HCT116 (cell line): ENCODE measurements at regions not wholly inside any gene's neighbourhood (a gene's known extent, or its start where the extent isn't known, plus 50 kb on each side); places are given as distances from the start of the nearest gene placed in this dataset.

Source experiments
- ATAC-seq: fragments of 200-7000 bp; cut with Tn5 transposase; 2 replicates; pipeline ENCODE4 v1.9.1; 2020; ENCODE audit warnings: mild to moderate bottlenecking, moderate library complexity
- BruUV-seq: library from RNA; stranded (reverse); fragments of 400-500 nt; replicated peaks from 2 replicates; lab custom pipeline; 2021; lab: Mats Ljungman, UMichigan
- CTCF ChIA-PET: fragments of 300-600 bp; sonication (Branson Sonifier 250); formaldehyde crosslinking; loops from one replicate; lab custom pipeline; 2021; ENCODE audit warnings: antibody characterized with exemption; lab: Charles Lee
- POLR2A ChIA-PET: fragments of 300-600, 350-600 bp; sonication (Branson Sonifier 250); formaldehyde crosslinking; loops from one replicate; lab custom pipeline; 2021; ENCODE audit warnings: antibody characterized with exemption; lab: Charles Lee
- RAD21 ChIA-PET, 2 experiments: fragments of 300-600 bp; sonication (Branson Sonifier 250); formaldehyde crosslinking; loops; one replicate each; lab custom pipeline; 2023; ENCODE audit warnings: low total read pairs in 2 of 2; ENCODE audit not compliant: uncharacterized antibody in 2 of 2, unreplicated experiment in 2 of 2, low non-redundant PET in 1 of 2; lab: Charles Lee
- DNase-seq: peaks from one replicate; pipeline ENCODE4 v3.0.0-alpha.2; 2010; ENCODE audit warnings: low read depth, low spot score
- H2AFZ ChIP-seq: fragments of 200-600 bp; shearing (Covaris generic), sonication (generic); 2 replicates; pipeline ENCODE4 v1.6.1; 2017; ENCODE audit warnings: low read depth, mixed run types, mixed read lengths, antibody characterized with exemption, low read length; ENCODE audit not compliant: poor library complexity, severe bottlenecking
- H3K27ac ChIP-seq: 2 replicates; pipeline ENCODE4 v1.5.1; 2012; ENCODE audit warnings: low read depth, low read length
- H3K27me3 ChIP-seq: fragments of 200-600 bp; sonication (generic); 2 replicates; pipeline ENCODE4 v1.6.1; 2016; ENCODE audit warnings: mixed run types, low read length, mixed read lengths; ENCODE audit not compliant: insufficient read depth
- H3K36me3 ChIP-seq, 2 experiments: fragments of 200-500 bp in 1 of 2; fragments of 200-600 bp in 1 of 2; sonication (Bioruptor generic) in 1 of 2; sonication (generic) in 1 of 2; 2 replicates each; pipeline versions ENCODE4 v1.5.1 to v1.6.1; 2014 to 2016; ENCODE audit warnings: low read length in 2 of 2, inconsistent platforms in 1 of 2, mixed read lengths in 1 of 2, mixed run types in 1 of 2; ENCODE audit not compliant: insufficient read depth in 2 of 2, control insufficient read depth in 1 of 2
- H3K4me1 ChIP-seq, 2 experiments: fragments of 200-600 bp in 1 of 2; sonication (generic) in 1 of 2; 2 replicates each; pipeline versions ENCODE4 v1.5.1 to v1.6.1; 2012 to 2017; ENCODE audit warnings: low read length in 2 of 2, inconsistent platforms in 1 of 2, mild to moderate bottlenecking in 1 of 2, mixed read lengths in 1 of 2, mixed run types in 1 of 2, moderate library complexity in 1 of 2; ENCODE audit not compliant: insufficient read depth in 2 of 2, control insufficient read depth in 1 of 2
- H3K4me2 ChIP-seq: fragments of 200-600 bp; sonication (generic); 2 replicates; pipeline ENCODE4 v1.6.1; 2017; ENCODE audit warnings: mixed run types, low read length, mixed read lengths
- H3K4me3 ChIP-seq, 2 experiments: fragments of 200-600 bp in 1 of 2; sonication (generic) in 1 of 2; replicated peaks in 1 of 2; 2 replicates each; pipeline ENCODE4 v1.5.1; 2011 to 2016; ENCODE audit warnings: low read length in 2 of 2, control low read depth in 1 of 2, low read depth in 1 of 2, mild to moderate bottlenecking in 1 of 2, mixed read lengths in 1 of 2, mixed run types in 1 of 2
- H3K79me2 ChIP-seq: fragments of 200-600 bp; sonication (generic); 2 replicates; pipeline ENCODE4 v1.6.1; 2017; ENCODE audit warnings: mild to moderate bottlenecking, mixed run types, low read length, moderate library complexity, mixed read lengths; ENCODE audit not compliant: insufficient read depth
- H3K9ac ChIP-seq: fragments of 200-600 bp; sonication (generic); 2 replicates; pipeline ENCODE4 v1.6.1; 2016; ENCODE audit warnings: low read length, mixed read lengths
- H3K9me2 ChIP-seq: fragments of 200-600 bp; sonication (generic), shearing (Covaris generic); 2 replicates; pipeline ENCODE4 v1.6.1; 2017; ENCODE audit warnings: mixed run types, mild to moderate bottlenecking, moderate library complexity; ENCODE audit not compliant: insufficient read depth
- H3K9me3 ChIP-seq, 2 experiments: fragments of 200-500 bp in 1 of 2; fragments of 200-600 bp in 1 of 2; sonication (Bioruptor generic) in 1 of 2; sonication (generic) in 1 of 2; 2 replicates each; pipeline ENCODE4 v1.6.1; 2014 to 2017; ENCODE audit warnings: low read length in 2 of 2, mixed read lengths in 2 of 2, inconsistent platforms in 1 of 2, low read depth in 1 of 2, mild to moderate bottlenecking in 1 of 2, mixed run types in 1 of 2, moderate library complexity in 1 of 2; ENCODE audit not compliant: control insufficient read depth in 1 of 2, insufficient read depth in 1 of 2
- H4K20me1 ChIP-seq: fragments of 200-600 bp; sonication (generic), shearing (Covaris generic); 2 replicates; pipeline ENCODE4 v1.6.1; 2017; ENCODE audit warnings: mixed run types, mild to moderate bottlenecking, moderate library complexity; ENCODE audit not compliant: insufficient read depth
- CBX3 ChIP-seq: IDR thresholded peaks from 2 replicates; pipeline ENCODE4 v1.6.1; 2012; ENCODE audit warnings: low read depth
- CEBPB ChIP-seq: IDR thresholded peaks from 2 replicates; pipeline ENCODE4 v1.6.1; 2012; ENCODE audit warnings: low read depth
- FOSL1 ChIP-seq: IDR thresholded peaks from 2 replicates; pipeline ENCODE4 v1.6.1; 2012; ENCODE audit warnings: low read depth
- POLR2AphosphoS5 ChIP-seq: IDR thresholded peaks from 2 replicates; pipeline ENCODE4 v1.6.1; 2011; ENCODE audit warnings: mild to moderate bottlenecking, low read depth, low read length, moderate library complexity
- SIN3A ChIP-seq: IDR thresholded peaks from 2 replicates; pipeline ENCODE4 v1.6.1; 2012; ENCODE audit warnings: low read depth
- TCF7L2 ChIP-seq: IDR thresholded peaks from 2 replicates; pipeline ENCODE4 v1.7.0; 2011; ENCODE audit warnings: borderline replicate concordance, inconsistent platforms; ENCODE audit not compliant: insufficient read depth, insufficient read length; ENCODE audit errors: extremely low read depth
- intact Hi-C: fragments of 100-400 bp; cut with micrococcal nuclease; formaldehyde crosslinking; loops from 2 replicates; pipeline ENCODE4 v1.10.0; 2022

- H3K9ac ChIP-seq = no peak overlapping the region
- H3K36me3 ChIP-seq = no peaks in the 10 kb centered on the region
- H3K9me2 ChIP-seq = no peaks in the 10 kb centered on the region
- no peaks in the 10 kb centered on the region for H3K4me1 ChIP-seq
- POLR2A ChIA-PET = no interaction called here
- intact Hi-C loops = no loop called here
- H3K27me3 ChIP-seq = no peaks in the 10 kb centered on the region
- DNase-seq = no peak
- RAD21 ChIA-PET = no interaction called here
- no peak overlapping the region for H3K27ac ChIP-seq
- CTCF ChIA-PET = no interaction called here
- H2AFZ ChIP-seq = no peak overlapping the region
- no peaks in the 10 kb centered on the region for H4K20me1 ChIP-seq
- no peak overlapping the region for H3K4me2 ChIP-seq
- BruUV-seq = no TSS peak
- TF ChIP-seq SIN3A (no peak), CEBPB (no peak), CBX3 (no peak), TCF7L2 (no peak), FOSL1 (no peak)
- no peaks in the 10 kb centered on the region for H3K9me3 ChIP-seq
- H3K79me2 ChIP-seq = no peaks in the 10 kb centered on the region
- no peak overlapping the region for H3K4me3 ChIP-seq
- ATAC-seq = no peak
Measured at GRCh38 chr4:18803781-18804180, 782.2 kb upstream of the LCORL start.

GRCh38 chr4:18798123-18798522 lies 776.6 kb upstream of the LCORL start:
- H3K36me3 ChIP-seq = no peaks in the 10 kb centered on the region
- H3K79me2 ChIP-seq = no peaks in the 10 kb centered on the region
- no peaks in the 10 kb centered on the region for H3K4me1 ChIP-seq
- no peak overlapping the region for H3K4me3 ChIP-seq
- ChIA-PET POLR2A (no interaction called here), CTCF (no interaction called here), RAD21 (no interaction called here)
- intact Hi-C loops = no loop called here
- BruUV-seq = no TSS peak
- no peaks in the 10 kb centered on the region for H3K9me2 ChIP-seq
- H3K27me3 ChIP-seq = no peaks in the 10 kb centered on the region
- TF ChIP-seq POLR2AphosphoS5 = no peak
- no peaks in the 10 kb centered on the region for H4K20me1 ChIP-seq
- no peak overlapping the region for H2AFZ ChIP-seq
- DNase-seq (no peak), ATAC-seq (no peak)
- no peak overlapping the region for H3K4me2 ChIP-seq
- no peak overlapping the region for H3K27ac ChIP-seq
- H3K9ac ChIP-seq = no peak overlapping the region
- H3K9me3 ChIP-seq = no peaks in the 10 kb centered on the region
